Upper lobe of right lung (tissue), 1 donor: ENCODE measurements at regions not wholly inside any gene's neighbourhood (a gene's known extent, or its start where the extent isn't known, plus 50 kb on each side); places are given as distances from the start of the nearest gene placed in this dataset.

Experiments
- ATAC-seq: fragments of 200-7000 bp; cut with Tn5 transposase; one replicate; pipeline ENCODE4 v1.9.1; 2020; ENCODE audit warnings: mild to moderate bottlenecking, moderate library complexity
- DNase-seq: peaks from one replicate; pipeline ENCODE4 v3.0.0-alpha.2; 2020
- H3K27ac ChIP-seq: fragments of 200-600 bp; one replicate; pipeline ENCODE4 v1.8.0; 2022
- H3K27me3 ChIP-seq: fragments of 200-600 bp; one replicate; pipeline ENCODE4 v1.8.0; 2022; ENCODE audit warnings: mild to moderate bottlenecking
- H3K36me3 ChIP-seq: fragments of 200-600 bp; one replicate; pipeline ENCODE4 v1.8.0; 2022
- H3K4me1 ChIP-seq: fragments of 200-600 bp; one replicate; pipeline ENCODE4 v1.8.0; 2022
- H3K4me3 ChIP-seq: fragments of 200-600 bp; one replicate; pipeline ENCODE4 v1.8.0; 2022; ENCODE audit warnings: mild to moderate bottlenecking
- H3K9me3 ChIP-seq: fragments of 200-600 bp; one replicate; pipeline ENCODE4 v1.8.0; 2022
- CTCF ChIP-seq: fragments of 200-600 bp; IDR thresholded peaks from one replicate; pipeline ENCODE4 v1.8.0; 2022; ENCODE audit warnings: antibody characterized with exemption
- intact Hi-C: fragments of 100-400 bp; cut with DNase I; formaldehyde crosslinking; loops from one replicate; pipeline ENCODE4 v1.11.0; 2022
- donor health status: DM: no; HTN: yes; CAD: no; lungs with severe emphysema.

- Histone ChIP-seq H3K36me3 (no peaks in the 10 kb centered on the region), H3K9me3 (no peaks in the 10 kb centered on the region), H3K4me1 (no peaks in the 10 kb centered on the region), H3K4me3 (no peak overlapping the region), H3K27me3 (no peaks in the 10 kb centered on the region), H3K27ac (no peak overlapping the region)
- DNase-seq (no peak), ATAC-seq (no peak)
- TF ChIP-seq CTCF, result no peak
- intact Hi-C loops, result no loop called here
Measured at GRCh38 chr6:139608466-139609261, 234.2 kb upstream of the CITED2 start.

- no peak for ATAC-seq
- TF ChIP-seq CTCF, result no peak
- H3K27me3 ChIP-seq, result no peaks in the 10 kb centered on the region
- no peak overlapping the region for H3K4me3 ChIP-seq
- H3K36me3 ChIP-seq, result no peaks in the 10 kb centered on the region
- H3K9me3 ChIP-seq, result no peaks in the 10 kb centered on the region
- intact Hi-C loops, result no loop called here
- H3K27ac ChIP-seq, result no peak overlapping the region
- DNase-seq, result no peak
- no peaks in the 10 kb centered on the region for H3K4me1 ChIP-seq
Measured at GRCh38 chr6:139605350-139605749, 230.9 kb upstream of the CITED2 start.

DNA sequence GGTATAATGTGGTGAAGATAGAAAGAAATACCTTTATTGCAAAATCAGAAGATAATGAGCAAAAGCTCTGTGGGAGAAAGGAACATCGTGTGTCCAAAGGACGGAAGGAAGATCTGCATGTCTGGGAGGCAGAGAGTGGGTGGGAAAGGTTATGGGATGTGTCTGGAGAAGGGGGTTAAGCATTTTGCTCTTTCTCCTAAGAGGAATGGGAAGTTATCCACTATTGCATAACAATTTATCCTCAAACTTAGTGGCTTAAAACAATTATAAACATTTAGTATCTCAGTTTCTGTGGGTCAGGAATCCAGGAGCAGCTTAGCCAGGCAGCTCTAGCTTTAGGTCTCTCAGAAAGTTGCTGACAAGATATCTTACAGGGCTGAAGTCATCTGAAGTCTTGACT lies 229.1 kb upstream of the CITED2 start:
- Histone ChIP-seq H3K27me3 (no peaks in the 10 kb centered on the region), H3K27ac (no peak overlapping the region), H3K36me3 (no peaks in the 10 kb centered on the region), H3K9me3 (no peaks in the 10 kb centered on the region), H3K4me3 (no peak overlapping the region), H3K4me1 (no peaks in the 10 kb centered on the region)
- DNase-seq (no peak), ATAC-seq (peak; percentile 44)
- intact Hi-C loops, result no loop called here
- no peak for TF ChIP-seq CTCF

DNA sequence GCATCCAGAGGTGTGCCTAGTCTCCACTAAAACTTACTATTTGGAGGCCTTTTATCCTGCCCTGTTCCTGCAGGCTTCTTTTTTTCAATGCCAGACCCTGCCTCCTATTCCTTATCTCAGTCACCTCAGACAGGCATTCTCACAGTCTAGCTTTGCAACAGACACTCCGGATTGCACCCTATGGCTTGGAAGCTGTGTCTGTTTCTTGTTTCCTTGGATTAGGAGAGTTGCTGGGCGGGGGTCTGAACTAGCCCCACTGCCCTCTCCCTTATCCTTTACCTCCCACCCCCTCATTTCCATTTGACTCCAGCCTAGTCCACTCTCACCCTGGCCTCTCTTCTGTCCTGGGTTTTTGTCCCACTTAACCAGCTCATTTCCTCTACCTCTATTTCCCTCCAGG lies 228.1 kb upstream of the CITED2 start:
- H3K9me3 ChIP-seq, result no peaks in the 10 kb centered on the region
- no peaks in the 10 kb centered on the region for H3K36me3 ChIP-seq
- TF ChIP-seq CTCF, result no peak
- intact Hi-C loops, result no loop called here
- DNase-seq (no peak), ATAC-seq (no peak)
- H3K4me1 ChIP-seq, result peaks cover 7% of the 10 kb centered on the region
- H3K4me3 ChIP-seq, result no peak overlapping the region
- H3K27ac ChIP-seq, result no peak overlapping the region
- H3K27me3 ChIP-seq, result no peaks in the 10 kb centered on the region

DNA sequence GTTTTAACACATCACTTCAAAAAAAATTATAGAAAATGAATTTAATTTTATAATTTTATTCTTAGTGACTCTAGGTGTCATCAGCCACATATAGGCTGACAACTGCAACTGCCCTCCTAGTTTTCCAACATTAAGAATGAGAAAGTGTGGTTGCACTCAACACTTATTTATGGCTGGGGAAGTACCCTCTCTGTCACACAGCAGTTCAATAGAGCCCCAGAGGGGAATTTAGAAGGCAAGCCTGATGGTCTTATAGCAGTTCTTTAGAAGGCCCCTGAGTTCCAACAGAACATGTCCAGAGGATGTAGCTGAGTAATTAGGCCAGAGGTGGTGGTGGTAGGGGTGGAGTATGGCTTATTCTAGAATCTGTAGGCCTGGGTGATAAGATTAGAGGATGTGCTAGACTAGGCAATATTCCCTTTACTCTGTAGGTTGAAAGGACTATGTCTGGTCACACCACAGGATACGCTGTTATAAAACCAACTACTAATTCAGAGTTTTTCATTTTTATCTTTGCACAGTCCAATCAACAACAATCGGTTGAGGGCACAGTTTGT lies 226.5 kb upstream of the CITED2 start:
- Histone ChIP-seq H3K9me3 (no peaks in the 10 kb centered on the region), H3K27me3 (no peaks in the 10 kb centered on the region), H3K27ac (no peak overlapping the region), H3K4me1 (peaks cover 22% of the 10 kb centered on the region), H3K36me3 (no peaks in the 10 kb centered on the region), H3K4me3 (no peak overlapping the region)
- DNase-seq, result no peak
- intact Hi-C loops, result no loop called here
- TF ChIP-seq CTCF, result no peak
- ATAC-seq, result no peak
